Body of pancreas (tissue), 4 donors: ENCODE measurements at regions not wholly inside any gene's neighbourhood (a gene's known extent, or its start where the extent isn't known, plus 50 kb on each side); places are given as distances from the start of the nearest gene placed in this dataset.

ENCODE experiments used
- ATAC-seq: fragments of 150-250 bp; one replicate; pipeline ENCODE4 v1.9.1; 2016
- DNase-seq, 4 donors: peaks; one replicate each; pipeline ENCODE4 v3.0.0-alpha.2; 2019
- H3K27ac ChIP-seq, 4 donors: fragments of 200-600 bp; sonication (generic); 1 replicate in 3 of 4; 2 replicates in 1 of 4; pipeline versions ENCODE4 v1.5.1 to v1.6.1; 2016 to 2019; ENCODE audit warnings: mild to moderate bottlenecking in 1 of 4, mixed read lengths in 1 of 4, moderate library complexity in 1 of 4
- H3K27me3 ChIP-seq, 2 donors: fragments of 200-600 bp; sonication (generic); one replicate each; pipeline ENCODE4 v1.6.0; 2016; ENCODE audit warnings: mild to moderate bottlenecking in 1 of 2
- H3K36me3 ChIP-seq, 2 donors: fragments of 200-600 bp; sonication (generic); replicated peaks in 1 of 2; 2 replicates each; pipeline ENCODE4 v1.5.1; 2016; ENCODE audit warnings: low read depth in 2 of 2; ENCODE audit not compliant: insufficient read depth in 1 of 2
- H3K4me1 ChIP-seq: fragments of 200-600 bp; sonication (generic); one replicate; pipeline ENCODE4 v1.6.0; 2016
- H3K4me3 ChIP-seq, 2 donors: fragments of 200-600 bp; sonication (generic); 1 replicate in 1 of 2; 2 replicates in 1 of 2; pipeline ENCODE4 v1.5.1; 2016 to 2019
- H3K9me3 ChIP-seq, 3 donors: fragments of 200-600 bp; sonication (generic); 1 replicate in 2 of 3; 2 replicates in 1 of 3; pipeline ENCODE4 v1.5.1; 2016
- POLR2A ChIP-seq, 3 donors: fragments of 450-650 bp; IDR thresholded peaks; one replicate each; pipeline ENCODE4 v1.6.1; 2016; ENCODE audit warnings: antibody characterized with exemption in 3 of 3, mild to moderate bottlenecking in 2 of 3
- WGBS, 2 donors: methylation state at CpG; one replicate each; pipeline ENCODE4 v1.1.5; 2017; 5-methylcytosine and 5-hydroxymethylcytosine counted together
- intact Hi-C: fragments of 100-400 bp; cut with DNase I; formaldehyde crosslinking; loops from one replicate; pipeline ENCODE4 v1.15.1; 2023
- TF ChIP-seq, protein P1 (sequence below), 7 experiments: fragments of 450-650 bp in 4 of 7; fragments of 200-600 bp in 3 of 7; sonication (generic) in 3 of 7; IDR thresholded peaks; one replicate each; pipeline ENCODE4 v1.5.1; 2016 to 2019; ENCODE audit warnings: antibody characterized with exemption in 7 of 7

DNA sequence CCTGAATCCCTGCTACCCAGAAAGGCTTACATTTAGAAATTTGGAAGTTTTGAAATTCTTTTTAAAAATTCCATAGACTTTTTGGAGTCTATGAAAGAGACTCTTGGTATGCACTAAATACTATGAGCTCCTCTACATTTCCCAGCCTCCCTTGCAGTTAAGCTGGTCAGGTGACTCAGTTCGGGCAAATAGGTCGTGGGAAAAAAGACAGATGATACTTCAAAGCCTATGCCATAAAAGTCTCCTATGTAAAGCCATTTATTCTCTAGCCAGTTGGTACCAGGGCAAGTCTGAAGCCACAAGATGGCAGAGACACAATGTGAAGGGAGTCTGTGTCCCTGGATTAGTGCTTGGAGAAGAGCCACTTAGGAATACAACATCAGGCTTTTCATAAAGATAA, 101.8 kb downstream of the BOD1 start:
- Histone ChIP-seq H3K9me3 (no peaks in the 10 kb centered on the region), H3K27ac (peak overlapping the region in 2 of 4 donors; percentile 18 to 57), H3K4me1 (peaks cover 37% of the 10 kb centered on the region), H3K36me3 (no peaks in the 10 kb centered on the region), H3K27me3 (no peaks in the 10 kb centered on the region), H3K4me3 (no peak overlapping the region)
- WGBS, 2 donors: 34 to 60% methylated on average over 2 of the region's 2 CpGs
- ATAC-seq (peak; percentile 75), DNase-seq (peak in 3 of 4 donors; percentile 28 to 66 (median 30))
- TF ChIP-seq, protein P1, sequence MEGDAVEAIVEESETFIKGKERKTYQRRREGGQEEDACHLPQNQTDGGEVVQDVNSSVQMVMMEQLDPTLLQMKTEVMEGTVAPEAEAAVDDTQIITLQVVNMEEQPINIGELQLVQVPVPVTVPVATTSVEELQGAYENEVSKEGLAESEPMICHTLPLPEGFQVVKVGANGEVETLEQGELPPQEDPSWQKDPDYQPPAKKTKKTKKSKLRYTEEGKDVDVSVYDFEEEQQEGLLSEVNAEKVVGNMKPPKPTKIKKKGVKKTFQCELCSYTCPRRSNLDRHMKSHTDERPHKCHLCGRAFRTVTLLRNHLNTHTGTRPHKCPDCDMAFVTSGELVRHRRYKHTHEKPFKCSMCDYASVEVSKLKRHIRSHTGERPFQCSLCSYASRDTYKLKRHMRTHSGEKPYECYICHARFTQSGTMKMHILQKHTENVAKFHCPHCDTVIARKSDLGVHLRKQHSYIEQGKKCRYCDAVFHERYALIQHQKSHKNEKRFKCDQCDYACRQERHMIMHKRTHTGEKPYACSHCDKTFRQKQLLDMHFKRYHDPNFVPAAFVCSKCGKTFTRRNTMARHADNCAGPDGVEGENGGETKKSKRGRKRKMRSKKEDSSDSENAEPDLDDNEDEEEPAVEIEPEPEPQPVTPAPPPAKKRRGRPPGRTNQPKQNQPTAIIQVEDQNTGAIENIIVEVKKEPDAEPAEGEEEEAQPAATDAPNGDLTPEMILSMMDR (IDR thresholded peaks at IDR 0.05): peak in 1 of 7 experiments; percentile 21
- TF ChIP-seq POLR2A (IDR thresholded peaks at IDR 0.05): no peak
- intact Hi-C loops: no loop called here

DNA sequence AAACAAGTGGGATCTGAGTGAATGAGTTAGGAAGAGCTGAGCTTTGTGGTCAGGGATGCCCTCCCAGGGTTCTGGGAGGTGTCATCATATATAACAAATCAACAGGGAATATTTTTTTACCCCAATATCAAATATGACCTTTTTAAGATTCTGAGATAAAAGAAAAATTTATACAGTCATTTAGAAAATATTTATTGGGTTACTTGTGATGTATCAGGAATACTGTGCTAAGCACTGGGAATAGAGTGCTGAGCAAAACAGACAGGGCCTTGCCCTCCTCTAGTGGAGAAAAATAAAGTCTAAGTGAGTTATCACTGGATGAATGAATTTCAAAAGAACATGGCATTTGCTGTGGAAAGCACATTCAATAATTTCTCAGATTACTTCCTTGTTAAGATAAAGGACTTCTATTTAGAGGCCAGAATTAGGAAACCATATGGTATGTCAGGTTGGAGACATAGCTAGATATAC, 102.9 kb downstream of the BOD1 start:
- no peaks in the 10 kb centered on the region for H3K9me3 ChIP-seq
- peak overlapping the region in 2 of 4 donors; percentile 38 to 57 for H3K27ac ChIP-seq
- no peak for DNase-seq
- H3K27me3 ChIP-seq: no peaks in the 10 kb centered on the region
- ATAC-seq: peak; percentile 77
- intact Hi-C loops: no loop called here
- H3K4me3 ChIP-seq: no peak overlapping the region
- peaks cover 37% of the 10 kb centered on the region for H3K4me1 ChIP-seq
- no peaks in the 10 kb centered on the region for H3K36me3 ChIP-seq
- TF ChIP-seq POLR2A (IDR thresholded peaks at IDR 0.05): no peak
- TF ChIP-seq, protein P1 (IDR thresholded peaks at IDR 0.05): peak in 5 of 7 experiments; percentile 18 to 45 (median 34)

DNA sequence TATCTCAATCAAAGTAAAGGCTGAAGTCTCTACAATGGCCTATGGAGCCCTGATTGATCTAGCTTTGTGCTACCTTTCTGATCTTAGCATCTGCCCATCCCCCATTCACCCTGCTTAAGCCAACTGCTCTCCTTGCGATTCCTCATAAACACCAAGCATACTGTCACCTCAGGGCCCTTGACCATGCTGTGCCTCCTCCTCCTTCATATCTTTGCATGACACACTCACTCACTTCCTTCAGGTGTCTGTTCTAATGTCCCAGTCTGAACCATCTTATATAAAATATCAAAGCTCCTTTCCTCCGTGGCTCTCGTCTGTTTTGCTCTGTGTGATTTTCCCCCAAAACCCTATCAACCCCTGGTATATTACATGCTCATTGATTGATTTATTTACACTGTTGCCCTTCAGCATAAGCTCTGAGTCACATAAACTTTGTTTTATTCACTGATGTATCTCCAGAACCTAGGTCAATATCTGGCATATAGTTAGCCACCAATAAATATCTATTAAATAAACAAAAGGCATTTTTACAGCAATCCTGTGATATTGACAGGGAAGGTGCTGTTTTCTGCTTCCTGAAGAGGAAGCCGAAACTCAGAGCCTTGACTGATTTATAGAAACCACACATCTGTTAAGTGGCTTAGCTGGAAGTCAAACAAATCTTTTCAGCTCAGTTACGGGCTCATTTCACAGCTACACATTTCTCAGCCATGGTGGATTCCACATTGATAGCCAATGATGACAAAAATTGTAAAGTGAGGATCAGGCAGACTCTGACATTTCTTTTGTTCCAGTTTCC, 103.6 kb downstream of the BOD1 start:
- H3K4me3 ChIP-seq: no peak overlapping the region
- H3K27me3 ChIP-seq: no peaks in the 10 kb centered on the region
- no peaks in the 10 kb centered on the region for H3K9me3 ChIP-seq
- DNase-seq (no peak), ATAC-seq (no peak)
- 49 to 50% methylated on average over 5 of the region's 5 CpGs for WGBS, 2 donors
- H3K36me3 ChIP-seq: no peaks in the 10 kb centered on the region
- TF ChIP-seq POLR2A (IDR thresholded peaks at IDR 0.05): no peak
- TF ChIP-seq, protein P1 (IDR thresholded peaks at IDR 0.05): no peak
- intact Hi-C loops: no loop called here
- peak overlapping the region in 2 of 4 donors; percentile 38 to 57 for H3K27ac ChIP-seq
- peaks cover 37% of the 10 kb centered on the region for H3K4me1 ChIP-seq

DNA sequence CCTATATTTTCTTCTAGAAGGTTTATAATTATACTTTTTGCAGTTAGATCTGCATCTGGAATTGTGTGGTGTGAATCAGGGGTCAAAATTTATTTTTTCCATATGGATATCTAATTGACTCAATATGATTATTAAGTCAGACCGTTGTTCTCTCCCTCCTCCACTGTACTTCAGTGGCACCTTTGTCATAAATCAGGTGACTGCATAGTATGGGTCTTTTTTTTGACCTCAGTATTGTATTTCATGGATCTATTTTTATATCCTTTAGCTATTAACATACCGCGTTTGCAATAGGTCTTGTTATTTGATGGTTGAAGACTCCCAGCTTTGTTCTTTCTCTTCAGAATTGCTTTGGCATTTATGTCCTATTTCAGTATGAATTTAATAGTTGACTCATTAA, 107.4 kb downstream of the BOD1 start:
- no peak for ATAC-seq
- TF ChIP-seq POLR2A (IDR thresholded peaks at IDR 0.05): no peak
- TF ChIP-seq, protein P1 (IDR thresholded peaks at IDR 0.05): no peak
- intact Hi-C loops: no loop called here
- Histone ChIP-seq H3K36me3 (no peaks in the 10 kb centered on the region), H3K27ac (no peak overlapping the region), H3K4me3 (no peak overlapping the region), H3K4me1 (peaks cover 21% of the 10 kb centered on the region), H3K27me3 (no peaks in the 10 kb centered on the region), H3K9me3 (peaks cover 0 to 7% (median 0%) of the 10 kb centered on the region in 3 donors)
- no peak for DNase-seq
- WGBS, 2 donors: 65 to 86% methylated on average over 3 of the region's 3 CpGs
